Activated CD4-positive, CD25-positive, alpha-beta regulatory T cell treated with anti-CD3 and anti-CD28 coated beads, Interleukin-2, amount 50 U/mL, for 72 hours (primary cell): ENCODE measurements at regions not wholly inside any gene's neighbourhood (a gene's known extent, or its start where the extent isn't known, plus 50 kb on each side); places are given as distances from the start of the nearest gene placed in this dataset.
"Not testable (repeated sequence)": the region's sequence is repeated elsewhere in the genome, so short reads cannot be mapped to it uniquely, and the experiment has no call there.

Source experiments
- DNase-seq: peaks from one replicate; pipeline ENCODE4 v3.0.0; 2021

GRCh38 chr11:71150859-71151258, 101.5 kb downstream of the SHANK2 start:
- DNase-seq: no peak

- DNase-seq: no peak
Observed at GRCh38 chr11:71148716-71149115, 103.7 kb downstream of the SHANK2 start.

GRCh38 chr11:71147331-71147730, 105.0 kb downstream of the SHANK2 start:
- DNase-seq: no peak

- DNase-seq: no peak
Observed at GRCh38 chr11:71146846-71147245, 105.5 kb downstream of the SHANK2 start.

GRCh38 chr11:71145988-71146824, 106.2 kb downstream of the SHANK2 start:
- DNase-seq: no peak

- no peak for DNase-seq
Observed at GRCh38 chr11:71145368-71145767, 107.0 kb downstream of the SHANK2 start.

- no peak for DNase-seq
Observed at GRCh38 chr11:71144736-71145135, 107.6 kb downstream of the SHANK2 start.

- DNase-seq: no peak
Observed at GRCh38 chr11:71144010-71144409, 108.4 kb downstream of the SHANK2 start.

- DNase-seq: no peak
Observed at GRCh38 chr11:71140206-71140919, 112.0 kb downstream of the SHANK2 start.

- DNase-seq: no peak
Observed at GRCh38 chr11:71139516-71140205, 112.7 kb downstream of the SHANK2 start.

- no peak for DNase-seq
Observed at GRCh38 chr11:71138737-71139425, 113.5 kb downstream of the SHANK2 start.

GRCh38 chr11:71137376-71137775, 115.0 kb downstream of the SHANK2 start:
- no peak for DNase-seq

- no peak for DNase-seq
Observed at GRCh38 chr11:71136095-71136845, 116.1 kb downstream of the SHANK2 start.

- no peak for DNase-seq
Observed at GRCh38 chr11:71135112-71135511, 117.3 kb downstream of the SHANK2 start.

- DNase-seq: no peak
Observed at GRCh38 chr11:71133946-71134345, 118.4 kb downstream of the SHANK2 start.

GRCh38 chr11:71131861-71132260, 120.5 kb downstream of the SHANK2 start:
- no peak for DNase-seq

- no peak for DNase-seq
Observed at GRCh38 chr11:71130106-71130505, 122.3 kb downstream of the SHANK2 start.

GRCh38 chr11:71129624-71130023, 122.8 kb downstream of the SHANK2 start:
- no peak for DNase-seq

- DNase-seq: no peak
Observed at GRCh38 chr11:71127806-71128205, 124.6 kb downstream of the SHANK2 start.

GRCh38 chr11:71126401-71126800, 126.0 kb downstream of the SHANK2 start:
- not testable (repeated sequence) for DNase-seq

- DNase-seq: no peak
Observed at GRCh38 chr11:71125150-71125549, 127.2 kb downstream of the SHANK2 start.

GRCh38 chr11:71124127-71124526, 128.2 kb downstream of the SHANK2 start:
- DNase-seq: no peak
